Fibroblast of peridontal ligament (primary cell): ENCODE measurements at regions not wholly inside any gene's neighbourhood (a gene's known extent, or its start where the extent isn't known, plus 50 kb on each side); places are given as distances from the start of the nearest gene placed in this dataset.

Experiments used
- DNase-seq: peaks from one replicate; pipeline ENCODE4 v3.0.0-alpha.2; 2010; ENCODE audit errors: extremely low read depth

GRCh38 chr6:168157272-168158212, 78.5 kb upstream of the FRMD1 start:
- DNase-seq: no peak

GRCh38 chr6:168156742-168157265, 77.8 kb upstream of the FRMD1 start:
- DNase-seq: no peak

DNA sequence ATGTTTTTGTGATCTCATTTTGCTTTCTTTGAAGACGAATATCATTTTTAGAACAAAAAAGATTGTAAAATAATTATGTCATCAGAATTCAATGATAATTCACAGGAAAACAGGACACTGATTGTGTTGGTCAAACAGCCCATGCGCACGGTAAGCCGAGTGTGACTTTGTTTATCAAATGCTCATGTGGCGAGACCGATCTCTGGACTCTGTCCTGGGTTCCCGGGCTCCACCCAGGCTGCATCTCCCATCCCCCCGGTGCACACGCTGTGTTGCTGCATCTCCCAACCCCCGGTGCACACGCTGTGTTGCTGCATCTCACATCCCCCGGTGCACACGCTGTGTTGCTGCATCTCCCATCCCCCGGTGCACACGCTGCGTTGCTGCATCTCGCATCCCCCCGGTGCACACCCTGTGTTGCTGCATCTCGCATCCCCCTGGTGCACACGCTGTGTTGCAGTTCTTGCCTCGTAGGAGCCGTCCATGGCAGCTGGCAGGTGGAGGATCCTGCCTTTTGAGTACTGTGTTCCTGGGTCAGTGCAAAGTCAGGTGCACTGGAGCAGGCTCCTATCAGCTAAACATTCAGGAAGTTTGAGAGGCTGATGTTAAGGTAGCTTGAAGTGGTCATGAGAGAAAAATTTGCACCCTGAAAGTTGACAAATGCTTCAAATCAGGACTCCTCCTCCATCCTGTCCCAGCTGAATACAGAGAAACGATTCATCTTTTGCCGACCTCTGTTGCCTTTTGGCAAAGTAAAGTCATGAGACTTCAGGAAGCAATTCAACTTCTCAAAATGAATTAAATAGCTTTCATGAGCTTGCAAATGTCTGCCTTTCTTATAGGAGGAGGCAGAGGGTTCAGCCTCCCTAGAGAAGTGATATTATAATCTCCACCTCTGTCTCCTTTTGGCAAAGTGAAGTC, 77.1 kb upstream of the FRMD1 start:
- no peak for DNase-seq

GRCh38 chr6:168155193-168155592, 76.2 kb upstream of the FRMD1 start:
- no peak for DNase-seq

DNA sequence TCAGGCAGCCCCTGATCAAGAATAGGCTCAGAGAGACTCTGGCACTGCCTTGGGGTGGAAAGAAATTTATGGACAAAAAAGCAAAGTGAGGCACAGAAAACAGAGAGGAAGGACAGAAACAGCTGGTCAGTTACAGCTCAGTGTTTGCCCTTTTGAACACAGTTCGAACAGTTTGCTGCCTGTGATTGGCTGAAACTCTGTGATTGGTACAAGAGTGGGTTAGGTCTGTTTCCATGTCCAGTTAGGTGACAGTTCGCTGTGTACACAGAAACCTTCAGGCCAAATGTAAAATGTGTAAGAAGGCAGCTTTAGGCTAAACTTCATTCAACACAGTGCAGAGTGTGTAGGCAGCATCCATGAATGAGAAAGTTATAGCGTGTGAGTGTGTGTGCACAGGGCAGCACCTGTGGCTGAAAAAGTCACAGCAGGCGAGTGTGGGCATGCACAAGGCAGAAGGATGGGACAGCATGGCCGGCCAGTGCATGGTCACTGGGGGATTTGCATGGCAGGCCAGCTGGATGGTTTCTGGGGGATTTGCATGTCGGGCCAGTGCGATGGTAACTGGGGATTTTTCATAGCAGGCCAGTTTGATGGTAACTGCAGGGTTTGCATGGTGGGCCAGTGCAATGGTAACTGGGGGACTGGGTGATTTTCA, 75.4 kb upstream of the FRMD1 start:
- DNase-seq: no peak

- no peak for DNase-seq
These were observed 74.5 kb upstream of the FRMD1 start for GRCh38 chr6:168153553-168153952.

DNA sequence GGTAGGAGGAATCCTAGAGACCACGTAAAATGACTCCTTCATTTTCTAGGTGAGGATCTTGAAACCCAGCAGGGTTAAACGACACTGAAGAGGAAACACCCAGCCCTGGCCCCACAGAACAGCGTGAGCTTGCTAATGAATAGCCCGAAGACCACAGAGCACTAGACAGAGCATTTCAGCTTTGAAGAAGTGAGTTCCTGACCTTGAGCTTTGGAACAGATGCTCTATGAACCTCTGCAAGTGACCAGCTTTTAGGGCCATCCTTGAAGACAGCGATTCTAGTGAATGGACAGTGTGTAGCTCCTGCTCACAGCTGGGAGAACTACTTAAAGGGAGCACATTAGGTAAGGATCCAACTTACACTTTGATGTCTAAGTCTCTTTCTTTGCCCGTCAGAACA, 74.0 kb upstream of the FRMD1 start:
- DNase-seq: no peak

GRCh38 chr6:168152306-168152963, 73.4 kb upstream of the FRMD1 start:
- DNase-seq: no peak

- DNase-seq: no peak
These were observed 71.7 kb upstream of the FRMD1 start for GRCh38 chr6:168150551-168151320.

- no peak for DNase-seq
These were observed 70.0 kb upstream of the FRMD1 start for GRCh38 chr6:168149015-168149414.

DNA sequence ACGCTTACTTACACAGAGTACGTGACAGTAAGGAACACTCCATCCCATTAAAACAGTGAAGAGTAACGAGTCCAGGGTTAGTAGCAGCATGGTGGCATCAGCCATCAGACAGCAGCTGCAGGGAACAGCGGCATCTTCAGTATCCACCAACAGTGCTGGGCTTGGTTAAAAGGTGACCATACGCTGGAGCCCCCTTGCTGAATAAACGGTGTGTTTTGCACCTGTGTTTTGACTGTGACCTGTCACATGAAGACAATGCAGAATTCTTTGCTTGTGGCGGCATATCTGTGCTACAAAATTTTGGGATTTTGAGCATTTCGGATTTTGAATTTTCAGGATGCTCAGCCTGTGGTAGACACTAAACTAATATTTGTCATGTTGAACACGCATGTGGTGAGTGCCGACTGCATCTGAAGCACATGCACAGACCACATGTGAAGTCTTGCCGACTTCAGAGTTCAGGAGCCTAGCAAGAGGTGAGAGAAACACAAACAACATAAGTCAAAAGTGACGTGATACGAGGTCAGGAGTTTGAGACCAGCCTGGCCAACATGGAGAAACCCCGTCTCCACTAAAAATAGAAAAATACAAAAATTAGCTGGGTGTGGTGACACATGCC, 69.3 kb upstream of the FRMD1 start:
- no peak for DNase-seq

DNA sequence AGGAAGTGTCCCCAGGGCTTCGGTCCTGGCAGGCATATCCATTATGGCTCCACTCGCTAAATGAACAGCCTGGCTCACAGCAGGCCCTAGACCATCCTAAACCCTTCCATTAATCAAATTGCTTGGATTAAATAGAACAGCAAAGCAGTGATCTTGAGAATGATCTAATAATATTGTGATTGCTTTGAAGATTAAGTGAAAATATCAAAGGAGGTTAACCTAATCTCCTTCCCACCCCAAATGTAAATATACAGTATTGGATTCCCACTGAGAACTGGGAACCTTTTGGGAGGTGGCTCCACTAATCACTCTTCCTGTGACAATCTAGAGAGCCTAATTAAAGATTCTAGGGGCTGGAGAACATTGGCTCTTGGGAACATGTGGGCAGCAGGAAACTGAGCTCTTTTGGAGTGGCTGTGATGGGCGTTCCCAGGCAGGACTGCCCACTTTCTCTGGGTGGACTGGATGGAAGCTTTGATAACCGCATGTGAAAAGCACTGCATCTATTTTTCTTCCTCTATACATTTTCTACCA, 68.3 kb upstream of the FRMD1 start:
- DNase-seq: no peak

DNA sequence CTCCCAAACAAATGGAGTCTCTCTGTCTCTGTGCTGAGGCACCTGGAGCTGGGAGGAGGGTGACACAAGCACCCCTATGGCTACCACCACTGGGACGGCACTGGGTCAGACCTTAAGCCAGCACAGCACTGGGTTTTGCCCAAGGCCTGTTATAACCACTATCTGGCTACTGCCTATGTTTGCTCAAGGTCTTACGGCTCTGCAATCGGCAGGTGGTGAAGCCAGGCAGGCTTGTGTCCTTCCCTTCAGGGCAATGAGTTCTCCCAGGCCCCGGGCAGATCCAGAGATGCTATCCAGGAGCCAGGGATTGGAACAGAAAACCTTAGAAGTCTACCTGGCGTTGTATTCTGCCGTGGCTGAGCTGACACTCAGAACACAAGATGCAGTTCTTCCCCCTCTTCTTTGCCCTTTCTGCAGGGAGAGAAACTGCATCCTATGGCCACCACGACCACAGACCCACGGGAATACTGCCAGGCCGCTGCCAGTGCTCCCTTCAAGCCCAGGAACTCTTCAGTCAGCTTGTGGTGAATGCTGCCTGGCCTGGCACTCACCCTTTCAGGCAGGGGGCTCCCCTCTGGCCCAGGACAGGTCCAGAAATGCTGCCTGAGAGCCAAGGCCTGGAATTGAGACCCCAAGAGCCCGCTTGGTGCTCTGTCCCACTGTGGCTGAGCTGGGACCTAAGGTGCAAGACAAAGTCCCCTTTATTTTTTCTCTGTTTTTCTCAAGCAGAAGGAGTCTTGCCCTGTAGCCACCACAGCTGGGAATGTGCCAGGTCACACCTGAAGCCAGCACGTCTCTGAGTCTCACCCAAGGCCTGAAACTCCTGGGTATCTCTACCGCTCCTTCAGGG, 67.0 kb upstream of the FRMD1 start:
- DNase-seq: no peak

- DNase-seq: no peak
These were observed 60.1 kb upstream of the FRMD1 start for GRCh38 chr6:168139121-168139520.

DNA sequence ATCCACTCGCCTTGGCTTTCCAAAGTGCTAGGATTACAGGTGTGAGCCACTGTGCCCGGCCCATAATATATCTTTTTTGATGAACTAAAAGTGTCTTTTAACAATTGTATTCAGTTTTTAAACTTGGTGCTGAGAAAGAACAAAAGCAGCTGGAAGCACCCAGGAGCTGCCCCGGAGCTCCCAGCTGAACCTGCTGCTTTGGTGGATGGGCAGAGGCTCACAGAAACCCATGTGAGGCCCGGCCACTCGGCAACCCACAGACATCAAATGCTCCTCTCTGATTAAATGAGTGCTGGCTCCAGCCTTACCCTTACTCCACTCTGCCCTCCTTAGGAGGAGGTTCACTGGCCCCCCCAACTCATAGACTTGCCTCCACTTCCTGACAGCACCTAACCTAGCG, 59.4 kb upstream of the FRMD1 start:
- DNase-seq: no peak

DNA sequence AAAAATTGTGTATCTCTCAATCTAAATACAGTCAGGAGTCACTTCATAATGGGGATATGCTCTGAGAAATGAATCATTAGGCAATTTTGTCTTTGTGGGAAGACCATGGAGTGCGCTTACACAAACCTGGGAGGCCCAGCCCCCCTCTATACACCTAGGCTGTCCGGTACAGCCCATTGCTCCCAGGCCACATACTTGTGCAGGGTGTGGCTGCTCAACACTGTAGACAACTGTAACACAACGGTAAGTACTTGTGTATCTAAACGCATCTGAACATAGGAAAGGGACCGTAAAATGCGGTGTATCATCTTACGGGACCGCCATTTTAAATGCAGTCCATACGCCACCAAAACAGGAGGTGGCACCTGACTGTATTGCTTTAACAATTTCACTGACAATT, 58.0 kb upstream of the FRMD1 start:
- no peak for DNase-seq

DNA sequence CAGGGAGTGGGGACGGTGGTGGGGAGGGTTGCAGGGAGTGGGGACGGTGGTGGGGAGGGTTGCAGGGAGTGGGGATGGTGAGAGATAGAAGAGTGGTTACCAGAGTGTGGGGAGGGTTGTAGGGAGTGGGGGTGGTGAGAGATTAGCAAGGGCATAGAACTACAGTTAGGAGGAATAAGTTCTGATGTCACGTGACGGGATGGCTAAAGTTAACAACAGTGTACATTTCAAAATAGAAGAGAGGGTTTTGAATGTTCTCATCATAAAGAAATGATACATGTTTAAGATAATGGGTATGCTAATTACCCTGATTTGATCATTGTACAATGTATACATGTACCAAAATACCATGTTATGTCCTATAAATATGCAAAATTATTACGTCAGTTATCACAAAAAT, 57.6 kb upstream of the FRMD1 start:
- DNase-seq: no peak

- no peak for DNase-seq
These were observed 57.0 kb upstream of the FRMD1 start for GRCh38 chr6:168136001-168136400.
